ENCODE measurements at regions not wholly inside any gene's neighbourhood (a gene's known extent, or its start where the extent isn't known, plus 50 kb on each side); places are given as distances from the start of the nearest gene placed in this dataset.

GRCh38 chr2:134163336-134163735, 90.5 kb upstream of the MGAT5 start:
- TF ChIP-seq STAG1 (CRISPR knock-in tag; IDR thresholded peaks at IDR 0.05; ENCODE audit: borderline replicate concordance) (no peak), SMC3 (conservative IDR thresholded peaks at IDR 0.05; ENCODE audit: insufficient read depth, low read depth, low read length) (no peak), ZNF232 (CRISPR knock-in tag; IDR thresholded peaks at IDR 0.05) (no peak), MEF2A (IDR thresholded peaks at IDR 0.05; ENCODE audit: control insufficient read depth, low read depth, low read length) (no peak), FOXM1 (IDR thresholded peaks at IDR 0.05; ENCODE audit: low read depth) (no peak), FOXM1 (CRISPR knock-in tag; IDR thresholded peaks at IDR 0.05; ENCODE audit: low read depth) (no peak), CBX3 (IDR thresholded peaks at IDR 0.05; ENCODE audit: borderline replicate concordance in 1 of 2, low read length in 2 of 2) (no peak), EGR1 (conservative IDR thresholded peaks at IDR 0.05) (no peak)
